Epithelial cell of proximal tubule (primary cell): ENCODE measurements at regions not wholly inside any gene's neighbourhood (a gene's known extent, or its start where the extent isn't known, plus 50 kb on each side); places are given as distances from the start of the nearest gene placed in this dataset.

Experiments
- DNase-seq: peaks from one replicate; pipeline ENCODE4 v3.0.0-alpha.2; 2011; ENCODE audit warnings: low read depth
- H3K4me3 ChIP-seq: 2 replicates; pipeline ENCODE4 v1.5.1; 2011; ENCODE audit warnings: low read depth, mild to moderate bottlenecking, low read length
- TF ChIP-seq, protein P1 (sequence below): conservative IDR thresholded peaks from 2 replicates; pipeline ENCODE4 v1.5.1; 2012; ENCODE audit warnings: low read depth, mild to moderate bottlenecking, low read length

DNA sequence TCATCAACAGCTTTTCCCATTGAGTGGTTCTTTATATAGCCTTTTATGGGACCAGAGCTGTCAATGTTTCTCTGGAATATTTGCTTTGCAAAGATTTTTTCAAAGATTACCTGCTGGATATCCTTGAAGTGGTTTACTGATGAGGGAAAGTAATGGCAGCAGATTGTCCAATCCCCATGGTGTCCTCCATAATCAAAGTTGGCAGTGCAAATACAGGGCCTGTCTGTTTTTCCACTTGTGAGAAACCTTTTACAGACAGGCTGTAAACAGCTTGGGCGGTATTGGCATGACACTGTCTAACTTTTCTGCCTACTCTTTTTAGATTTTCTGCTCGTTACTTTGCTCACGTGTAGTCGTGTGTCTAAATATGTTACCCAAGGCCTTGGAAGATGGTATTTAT is 641.9 kb upstream of the NR3C2 start:
- no peak overlapping the region for H3K4me3 ChIP-seq
- TF ChIP-seq, protein P1, sequence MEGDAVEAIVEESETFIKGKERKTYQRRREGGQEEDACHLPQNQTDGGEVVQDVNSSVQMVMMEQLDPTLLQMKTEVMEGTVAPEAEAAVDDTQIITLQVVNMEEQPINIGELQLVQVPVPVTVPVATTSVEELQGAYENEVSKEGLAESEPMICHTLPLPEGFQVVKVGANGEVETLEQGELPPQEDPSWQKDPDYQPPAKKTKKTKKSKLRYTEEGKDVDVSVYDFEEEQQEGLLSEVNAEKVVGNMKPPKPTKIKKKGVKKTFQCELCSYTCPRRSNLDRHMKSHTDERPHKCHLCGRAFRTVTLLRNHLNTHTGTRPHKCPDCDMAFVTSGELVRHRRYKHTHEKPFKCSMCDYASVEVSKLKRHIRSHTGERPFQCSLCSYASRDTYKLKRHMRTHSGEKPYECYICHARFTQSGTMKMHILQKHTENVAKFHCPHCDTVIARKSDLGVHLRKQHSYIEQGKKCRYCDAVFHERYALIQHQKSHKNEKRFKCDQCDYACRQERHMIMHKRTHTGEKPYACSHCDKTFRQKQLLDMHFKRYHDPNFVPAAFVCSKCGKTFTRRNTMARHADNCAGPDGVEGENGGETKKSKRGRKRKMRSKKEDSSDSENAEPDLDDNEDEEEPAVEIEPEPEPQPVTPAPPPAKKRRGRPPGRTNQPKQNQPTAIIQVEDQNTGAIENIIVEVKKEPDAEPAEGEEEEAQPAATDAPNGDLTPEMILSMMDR: no peak
- no peak for DNase-seq

DNA sequence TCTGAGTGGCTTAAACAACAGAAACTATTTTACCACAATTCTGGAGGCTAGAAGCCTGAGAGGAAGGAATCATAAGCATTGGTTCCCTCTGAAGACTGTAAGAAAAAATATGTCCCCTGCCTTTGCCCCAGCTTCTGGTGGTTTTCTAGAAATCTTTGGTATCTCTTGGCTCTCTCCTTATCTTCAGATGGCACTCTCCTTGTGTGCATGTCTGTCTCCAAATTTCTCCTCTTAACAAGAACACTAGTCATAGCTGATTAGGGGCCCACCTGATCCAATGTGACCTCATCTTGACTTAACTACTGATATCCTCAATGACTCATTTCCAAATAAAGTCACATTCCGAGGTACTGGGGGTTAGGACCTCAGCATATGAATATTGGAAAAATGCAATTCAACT is 635.0 kb upstream of the NR3C2 start:
- no peak for DNase-seq
- H3K4me3 ChIP-seq: no peak overlapping the region
- TF ChIP-seq, protein P1: no peak

DNA sequence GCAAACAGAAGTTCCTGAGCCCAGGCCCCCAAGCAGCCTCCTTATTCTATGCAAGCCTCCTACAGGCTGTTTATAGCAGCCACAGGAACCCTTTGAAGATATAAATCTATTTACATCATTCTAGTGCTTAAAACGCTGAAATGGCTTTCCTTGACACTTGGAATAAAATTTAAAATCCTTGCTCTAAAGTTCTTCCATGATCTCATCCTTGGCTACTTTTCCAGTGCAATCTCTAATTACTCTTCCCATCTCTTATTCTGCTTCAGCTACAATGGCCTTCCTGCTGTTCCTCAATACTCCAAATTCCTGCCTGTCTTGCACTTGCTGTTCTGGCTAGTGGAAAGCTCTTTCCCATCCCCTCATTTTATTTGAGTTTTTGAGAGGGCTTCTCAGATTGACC is 634.2 kb upstream of the NR3C2 start:
- TF ChIP-seq, protein P1: no peak
- no peak overlapping the region for H3K4me3 ChIP-seq
- no peak for DNase-seq

DNA sequence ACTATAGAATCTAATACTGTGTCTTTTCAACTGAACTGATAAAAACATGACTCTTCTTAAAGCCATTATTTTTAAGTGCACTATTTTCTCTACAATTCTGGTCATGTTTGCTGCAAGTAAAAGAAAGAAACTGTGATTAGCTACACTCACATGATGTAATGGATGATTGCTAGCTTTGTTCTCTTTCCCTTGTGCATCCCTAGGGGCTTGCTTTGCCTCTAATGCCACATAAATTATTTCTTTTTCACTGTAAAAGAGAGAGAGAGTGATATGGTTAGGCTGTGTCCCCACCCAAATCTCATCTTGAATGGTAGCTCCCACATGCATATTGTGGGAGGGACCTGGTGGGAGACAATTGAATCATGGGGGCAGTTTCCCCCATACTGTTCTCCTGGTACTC is 630.2 kb upstream of the NR3C2 start:
- no peak for DNase-seq
- TF ChIP-seq, protein P1: no peak
- H3K4me3 ChIP-seq: no peak overlapping the region

DNA sequence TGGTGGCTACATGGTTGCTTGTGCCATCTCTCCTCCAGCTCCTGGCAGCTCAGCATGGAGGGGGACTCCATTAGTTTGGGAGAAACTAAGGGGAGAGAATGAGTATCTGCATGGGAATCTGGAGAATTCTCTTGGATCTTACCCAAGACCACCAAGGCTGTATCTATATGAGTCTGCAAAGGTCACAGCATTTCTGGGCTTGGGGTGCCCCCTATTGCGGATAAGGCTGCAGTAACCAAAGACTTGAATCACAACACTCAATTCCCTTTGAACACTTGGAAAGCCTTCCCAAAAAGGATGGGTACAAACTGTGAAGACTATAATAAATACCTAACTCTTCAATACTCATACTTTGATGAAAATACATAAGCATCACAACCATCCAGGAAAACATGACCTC is 623.5 kb upstream of the NR3C2 start:
- TF ChIP-seq, protein P1: no peak
- no peak for DNase-seq
- H3K4me3 ChIP-seq: no peak overlapping the region

DNA sequence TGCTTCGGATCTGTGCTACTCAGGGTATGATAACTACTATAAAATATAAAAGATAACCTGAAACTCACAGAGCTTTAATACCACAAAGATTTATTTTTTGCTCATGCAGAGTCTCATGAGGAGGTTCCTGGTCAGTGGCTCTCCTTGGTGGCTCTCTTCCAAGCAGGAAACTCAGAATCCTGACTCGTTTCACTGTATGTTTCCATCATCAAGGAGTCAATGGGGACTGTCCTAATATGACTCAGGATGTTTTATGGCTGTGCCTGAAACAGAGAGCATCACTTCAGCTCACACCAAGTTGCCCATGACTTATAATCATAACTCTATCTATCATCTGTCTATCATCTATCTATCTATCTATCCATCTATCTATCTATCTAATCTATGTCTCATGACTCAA is 620.8 kb upstream of the NR3C2 start:
- H3K4me3 ChIP-seq: no peak overlapping the region
- TF ChIP-seq, protein P1: no peak
- DNase-seq: no peak

DNA sequence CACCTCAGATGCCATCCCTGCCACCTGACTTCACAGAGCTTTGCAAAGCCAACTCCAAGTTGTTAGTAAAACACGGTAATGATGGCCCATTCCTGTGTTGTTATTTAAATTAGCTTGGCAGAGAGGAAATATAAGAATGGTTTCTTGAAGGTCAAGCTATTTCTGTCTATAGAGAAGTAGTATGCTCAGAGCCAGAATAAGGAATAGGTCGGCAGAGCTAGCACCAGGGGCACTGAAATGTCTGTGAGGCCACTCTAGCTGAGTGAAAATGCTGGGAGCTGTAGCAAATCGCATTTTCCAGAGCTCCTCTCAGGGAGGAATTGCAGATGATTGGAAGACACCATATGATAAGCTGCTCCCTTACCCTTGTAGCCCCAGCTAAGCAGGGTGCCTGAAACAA is 615.4 kb upstream of the NR3C2 start:
- TF ChIP-seq, protein P1: no peak
- no peak overlapping the region for H3K4me3 ChIP-seq
- DNase-seq: no peak
